ENCODE measurements at regions not wholly inside any gene's neighbourhood (a gene's known extent, or its start where the extent isn't known, plus 50 kb on each side); places are given as distances from the start of the nearest gene placed in this dataset.
"Not testable (repeated sequence)": the region's sequence is repeated elsewhere in the genome, so short reads cannot be mapped to it uniquely, and the experiment has no call there.

DNA sequence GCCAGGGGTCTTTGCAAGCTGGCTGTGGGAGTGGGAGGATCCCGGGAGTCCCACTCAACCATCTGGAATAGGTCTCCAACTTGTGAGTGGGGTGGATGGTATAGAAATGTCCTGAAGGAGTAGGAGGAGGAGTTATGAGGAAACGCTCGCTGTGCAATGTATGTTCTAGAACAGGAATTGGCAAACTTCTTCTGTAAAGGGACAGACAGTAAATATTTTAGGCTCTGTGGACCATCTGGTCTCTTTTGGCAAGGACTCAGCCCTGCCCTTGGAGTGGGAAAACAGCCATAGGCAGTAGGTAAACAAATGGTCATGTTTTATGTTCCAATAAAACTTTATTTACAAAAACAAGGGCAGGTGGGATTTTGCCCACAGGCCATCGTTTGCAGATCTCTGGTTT, 149.2 kb downstream of the NPIPB5 start:
- peak; percentile 61 for DNase-seq

GRCh38 chr16:22660441-22661160, 149.9 kb downstream of the NPIPB5 start:
- DNase-seq = no peak

- no peak for DNase-seq
Measured at GRCh38 chr16:22661161-22661647, 150.5 kb downstream of the NPIPB5 start.

GRCh38 chr16:22662958-22663357, 151.0 kb upstream of the HS3ST2 start:
- DNase-seq = not testable (repeated sequence)

DNA sequence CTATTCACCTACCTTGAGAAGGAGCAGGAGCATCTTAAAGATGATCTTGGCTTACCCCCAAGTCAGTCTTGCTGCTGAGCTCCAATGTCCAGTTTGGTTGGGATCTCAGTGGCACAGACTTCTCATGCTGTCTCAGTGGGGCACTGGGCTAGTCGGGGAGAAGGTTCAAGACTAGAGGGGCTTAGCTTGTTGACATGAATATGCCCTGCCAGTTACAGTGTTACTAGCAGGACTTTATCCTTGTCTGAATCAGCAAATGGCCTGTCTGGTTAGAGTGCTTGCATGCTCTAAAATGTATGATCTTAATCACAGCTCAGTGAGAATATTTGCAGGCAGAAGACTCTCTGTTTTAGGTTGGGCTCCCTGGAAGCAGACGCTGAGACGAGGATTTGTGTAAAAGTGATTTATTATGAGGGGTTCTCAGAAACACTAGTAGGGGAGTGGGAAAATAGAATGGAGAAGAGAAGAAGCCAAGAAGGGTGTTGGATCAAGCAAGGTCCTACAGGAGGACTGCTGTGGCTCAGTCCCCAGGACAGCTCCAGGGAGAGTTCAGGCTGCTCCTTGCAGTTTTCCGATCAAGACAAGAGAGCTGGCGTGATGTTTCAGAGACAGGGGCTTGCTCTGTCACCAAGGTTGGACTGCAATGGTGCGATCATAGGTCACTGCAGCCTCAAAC, 150.4 kb upstream of the HS3ST2 start:
- DNase-seq = no peak

GRCh38 chr16:22664132-22664531, 149.8 kb upstream of the HS3ST2 start:
- no peak for DNase-seq

DNA sequence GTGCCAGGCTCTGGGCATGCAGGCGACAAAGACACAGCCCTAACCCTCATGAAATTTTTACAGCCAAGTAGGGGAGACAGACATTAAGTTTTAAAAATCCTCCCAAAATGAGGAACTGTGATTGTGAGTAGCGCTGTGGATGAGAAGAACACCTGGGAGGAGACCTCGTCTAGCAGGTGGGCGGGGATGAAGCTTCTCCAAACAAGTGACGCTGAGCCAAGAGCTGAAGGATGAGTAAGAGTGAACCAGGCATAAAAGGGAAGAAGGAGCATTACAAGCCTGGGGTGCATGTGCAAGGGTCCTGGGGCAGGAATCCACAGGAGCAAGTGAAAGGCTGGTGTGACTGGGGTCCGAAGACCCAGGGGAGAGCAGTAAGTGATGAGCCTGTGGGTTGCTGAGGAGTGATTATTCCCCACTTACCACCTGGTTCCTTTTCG, 149.4 kb upstream of the HS3ST2 start:
- no peak for DNase-seq

DNA sequence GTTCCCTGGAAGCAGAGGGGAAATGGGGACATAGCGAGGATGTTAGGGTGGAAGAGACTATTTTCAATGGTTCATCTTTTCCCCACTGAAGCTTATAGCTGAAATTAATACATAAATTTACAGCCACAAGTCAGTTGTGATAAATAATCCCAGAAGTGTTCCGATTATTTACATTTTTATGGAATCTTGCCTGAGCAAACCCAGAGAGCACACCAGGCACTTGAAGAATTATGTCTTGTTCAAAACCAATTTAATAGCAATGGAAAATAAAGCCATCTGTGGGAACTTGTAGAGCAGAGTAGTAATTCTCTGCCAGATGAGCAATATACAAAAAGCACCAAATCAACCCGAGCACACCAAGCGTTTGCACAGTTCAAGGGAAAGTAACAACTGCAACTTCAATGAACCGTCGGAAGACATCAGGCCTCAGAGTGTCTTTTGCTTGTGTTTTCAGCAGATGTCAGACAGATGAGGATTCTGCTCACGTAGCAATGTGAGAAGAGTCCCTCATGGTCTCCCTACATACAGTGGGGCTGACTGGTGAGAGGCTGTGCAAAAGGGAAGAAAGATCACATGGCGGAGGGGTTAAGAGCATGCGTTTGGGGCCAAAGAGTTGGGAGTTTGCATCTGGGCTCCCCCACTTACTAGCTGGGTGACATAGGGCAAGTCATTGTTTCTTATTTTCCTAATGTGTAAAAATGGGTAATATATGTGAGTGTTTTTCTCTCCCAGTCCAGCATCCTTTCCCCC, 148.7 kb upstream of the HS3ST2 start:
- no peak for DNase-seq

GRCh38 chr16:22665803-22666202, 148.2 kb upstream of the HS3ST2 start:
- DNase-seq = no peak

DNA sequence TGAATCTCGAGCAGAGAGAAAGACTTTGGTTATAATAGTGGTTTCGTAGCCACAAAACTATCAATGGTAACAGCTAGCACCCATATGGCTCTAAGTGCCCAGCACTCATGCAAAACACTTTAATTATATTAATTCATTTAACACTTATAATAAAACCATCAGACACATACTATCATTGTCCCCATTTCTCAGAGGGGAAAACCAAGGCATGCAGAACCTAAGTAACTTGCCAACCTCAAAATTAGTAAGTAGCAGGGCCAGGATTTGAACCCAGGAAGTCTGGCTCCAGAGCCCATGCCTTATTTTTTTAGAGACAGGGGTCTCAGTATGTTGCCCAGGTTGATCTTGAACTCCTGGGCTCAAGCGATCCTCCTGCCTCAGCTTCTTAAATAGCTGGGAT, 145.6 kb upstream of the HS3ST2 start:
- DNase-seq = no peak

DNA sequence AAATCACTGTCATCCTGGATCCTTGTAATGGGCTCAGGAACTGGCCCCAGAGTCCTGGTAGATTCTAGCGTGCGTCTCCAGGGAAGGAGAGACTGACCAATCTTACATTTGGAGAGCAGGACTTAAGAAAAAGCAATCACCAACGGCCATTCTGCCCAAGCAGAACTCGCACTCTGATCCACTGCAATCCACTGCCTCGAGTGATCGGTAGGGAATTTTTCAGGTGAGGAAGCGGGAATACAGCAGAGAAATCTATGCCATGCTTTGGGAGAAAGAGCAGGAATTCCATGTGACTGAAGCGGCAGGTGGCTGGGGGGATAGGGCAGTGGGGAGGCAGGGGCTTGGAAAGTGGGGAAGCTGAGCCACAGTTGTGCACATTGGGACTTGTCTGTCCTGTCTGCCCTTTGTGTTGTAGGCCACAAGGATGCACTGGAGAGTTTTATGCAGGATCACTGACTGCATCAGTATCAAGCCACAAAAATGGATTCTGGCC, 143.9 kb upstream of the HS3ST2 start:
- DNase-seq = no peak

GRCh38 chr16:22670551-22671041, 143.4 kb upstream of the HS3ST2 start:
- DNase-seq = no peak

GRCh38 chr16:22671301-22672076, 142.5 kb upstream of the HS3ST2 start:
- DNase-seq = no peak

DNA sequence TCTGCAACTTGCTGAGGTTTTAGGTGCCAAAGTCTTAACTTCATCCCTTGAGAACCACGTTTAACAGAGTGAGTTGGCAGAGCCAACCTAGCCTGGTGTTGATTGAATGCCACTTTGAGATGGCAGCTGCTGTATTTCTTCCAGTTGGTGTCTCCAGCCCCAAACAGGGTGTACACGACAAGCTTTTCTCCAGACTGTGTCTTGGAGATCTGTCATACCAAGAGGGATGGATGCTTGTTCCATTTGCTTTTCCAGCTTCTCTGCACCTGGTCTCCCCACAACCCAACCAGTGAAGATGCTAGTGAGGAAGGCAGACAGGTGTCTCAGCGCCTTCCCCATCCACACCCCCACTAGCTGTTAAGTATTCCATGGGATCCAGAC, 141.1 kb upstream of the HS3ST2 start:
- no peak for DNase-seq

DNA sequence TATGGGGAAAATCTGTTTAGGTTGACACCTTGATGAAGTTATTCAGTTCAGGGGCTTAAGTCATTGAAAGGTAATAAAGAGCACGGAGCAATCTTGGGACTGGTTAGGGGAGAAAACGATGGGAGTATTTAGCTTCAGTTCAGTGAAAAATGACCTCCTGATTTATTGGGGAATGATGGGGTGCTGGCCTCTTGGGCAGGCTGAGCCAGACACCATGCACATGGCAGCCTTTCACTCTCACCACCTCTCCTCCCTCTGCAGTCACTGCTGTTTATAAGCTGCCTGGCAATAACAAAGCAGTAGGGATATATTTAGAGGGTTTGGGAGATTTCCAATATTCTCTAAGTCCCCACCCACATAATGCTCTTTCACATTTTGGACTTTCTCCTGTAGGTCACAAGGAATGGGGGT, 140.5 kb upstream of the HS3ST2 start:
- no peak for DNase-seq

- no peak for DNase-seq
Measured at GRCh38 chr16:22674832-22675191, 139.2 kb upstream of the HS3ST2 start.

GRCh38 chr16:22675745-22676540, 138.0 kb upstream of the HS3ST2 start:
- DNase-seq = no peak

- no peak for DNase-seq
Measured at GRCh38 chr16:22677024-22677830, 136.7 kb upstream of the HS3ST2 start.

DNA sequence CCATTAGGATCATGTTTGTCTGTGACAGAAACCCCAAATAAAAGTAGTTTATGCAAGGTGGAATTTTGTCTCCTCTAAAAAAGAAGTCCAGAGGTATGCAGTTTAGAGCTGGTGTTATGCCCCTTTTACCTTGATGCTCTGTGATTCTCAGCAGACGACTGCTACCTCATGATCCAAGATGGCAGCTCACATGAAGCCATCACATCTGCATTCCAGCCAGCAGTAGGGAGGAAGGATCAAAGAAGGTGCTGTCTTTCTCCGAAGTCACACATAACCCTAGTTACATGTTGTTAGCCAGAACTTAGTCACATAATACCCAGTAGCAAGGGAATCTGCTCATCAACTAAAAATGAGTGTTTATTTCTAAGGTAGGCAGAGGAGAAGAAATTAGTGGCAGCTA, 135.7 kb upstream of the HS3ST2 start:
- DNase-seq = no peak

- no peak for DNase-seq
Measured at GRCh38 chr16:22681554-22682291, 132.2 kb upstream of the HS3ST2 start.
